Loucy (cell line): ENCODE measurements at regions not wholly inside any gene's neighbourhood (a gene's known extent, or its start where the extent isn't known, plus 50 kb on each side); places are given as distances from the start of the nearest gene placed in this dataset.

Experiments used
- H2AFZ ChIP-seq: fragments of 200-600 bp; sonication (generic); 2 replicates; pipeline ENCODE4 v1.6.0; 2016; ENCODE audit warnings: antibody characterized with exemption, mild to moderate bottlenecking, low read length, moderate library complexity
- H3F3A ChIP-seq: fragments of 200-600 bp; 2 replicates; pipeline ENCODE4 v1.6.0; 2016; ENCODE audit warnings: antibody characterized with exemption, low read depth, mild to moderate bottlenecking
- H3K27me3 ChIP-seq: fragments of 200-600 bp; sonication (generic); 2 replicates; pipeline ENCODE4 v1.6.1; 2014; ENCODE audit warnings: low read length, mild to moderate bottlenecking; ENCODE audit not compliant: insufficient read depth, poor library complexity, severe bottlenecking
- H3K36me3 ChIP-seq: fragments of 200-600 bp; sonication (generic); 2 replicates; pipeline ENCODE4 v1.6.1; 2016; ENCODE audit warnings: low read length; ENCODE audit not compliant: insufficient read depth
- H3K4me1 ChIP-seq: fragments of 200-600 bp; sonication (generic); 2 replicates; pipeline ENCODE4 v1.5.1; 2014; ENCODE audit warnings: low read length, mild to moderate bottlenecking; ENCODE audit not compliant: insufficient read depth, poor library complexity, severe bottlenecking
- H3K4me2 ChIP-seq: fragments of 200-600 bp; sonication (generic); 2 replicates; pipeline ENCODE4 v1.6.0; 2014; ENCODE audit warnings: antibody characterized with exemption, low read length, low read depth, mild to moderate bottlenecking; ENCODE audit not compliant: poor library complexity, severe bottlenecking
- H3K4me3 ChIP-seq: fragments of 200-600 bp; sonication (generic); 2 replicates; pipeline ENCODE4 v1.5.1; 2014; ENCODE audit warnings: low read length, mild to moderate bottlenecking, mixed read lengths; ENCODE audit not compliant: poor library complexity, severe bottlenecking
- H3K79me2 ChIP-seq: fragments of 200-600 bp; sonication (generic); 2 replicates; pipeline ENCODE4 v1.6.1; 2014; ENCODE audit warnings: low read length; ENCODE audit not compliant: insufficient read depth
- H3K9ac ChIP-seq: fragments of 200-600 bp; sonication (generic); 2 replicates; pipeline ENCODE4 v1.6.0; 2014; ENCODE audit warnings: mild to moderate bottlenecking, low read depth, low read length, moderate library complexity; ENCODE audit not compliant: poor library complexity, severe bottlenecking
- H3K9me2 ChIP-seq: fragments of 200-600 bp; sonication (generic); replicated peaks from 2 replicates; pipeline ENCODE4 v1.6.1; 2016; ENCODE audit warnings: low read depth, low read length, mixed read lengths
- H3K9me3 ChIP-seq: fragments of 200-600 bp; sonication (generic); 2 replicates; pipeline ENCODE4 v1.6.1; 2014; ENCODE audit warnings: mild to moderate bottlenecking, antibody characterized with exemption, low read length, low read depth; ENCODE audit not compliant: insufficient read depth
- H4K20me1 ChIP-seq: fragments of 200-600 bp; sonication (generic); 2 replicates; pipeline ENCODE4 v1.6.0; 2014; ENCODE audit warnings: antibody characterized with exemption, low read length, mild to moderate bottlenecking; ENCODE audit not compliant: insufficient read depth, poor library complexity, severe bottlenecking
- EZH2phosphoT487 ChIP-seq: fragments of 200-600 bp; IDR thresholded peaks from 2 replicates; pipeline ENCODE4 v1.6.1; 2018; ENCODE audit warnings: antibody characterized with exemption, mild to moderate bottlenecking, moderate library complexity, borderline replicate concordance
- TF ChIP-seq, protein P1 (sequence below): fragments of 200-600 bp; sonication (generic); conservative IDR thresholded peaks from 2 replicates; pipeline ENCODE4 v1.5.1; 2014; ENCODE audit warnings: mild to moderate bottlenecking, antibody characterized with exemption, low read length

DNA sequence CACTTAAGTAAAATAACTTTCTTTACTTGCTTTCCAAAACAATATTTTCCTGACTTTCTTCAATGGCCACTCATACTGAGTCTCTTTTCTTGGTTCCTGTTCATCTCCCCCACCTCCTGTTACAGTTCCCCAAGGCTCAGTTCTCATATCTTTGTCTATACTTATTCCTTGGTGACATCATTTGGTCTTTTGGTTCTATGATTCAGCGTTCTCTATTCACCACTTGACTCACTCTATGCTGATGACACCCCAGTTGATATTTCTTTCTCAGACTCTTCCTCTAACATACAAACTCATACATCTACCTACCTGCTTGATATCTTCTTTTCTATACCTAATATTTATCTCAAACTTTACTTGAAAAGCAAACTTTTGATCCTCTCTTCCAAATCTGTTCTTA is 85.0 kb upstream of the P3H2 start:
- Histone ChIP-seq H4K20me1 (no peaks in the 10 kb centered on the region), H3K36me3 (no peaks in the 10 kb centered on the region), H3K9ac (no peak overlapping the region), H3K9me3 (no peaks in the 10 kb centered on the region), H3K9me2 (no peaks in the 10 kb centered on the region), H3K4me1 (no peaks in the 10 kb centered on the region), H3K4me3 (no peak overlapping the region), H3K79me2 (no peaks in the 10 kb centered on the region), H2AFZ (no peak overlapping the region), H3K27me3 (no peaks in the 10 kb centered on the region), H3F3A (no peaks in the 10 kb centered on the region), H3K4me2 (no peak overlapping the region)
- TF ChIP-seq, protein P1, sequence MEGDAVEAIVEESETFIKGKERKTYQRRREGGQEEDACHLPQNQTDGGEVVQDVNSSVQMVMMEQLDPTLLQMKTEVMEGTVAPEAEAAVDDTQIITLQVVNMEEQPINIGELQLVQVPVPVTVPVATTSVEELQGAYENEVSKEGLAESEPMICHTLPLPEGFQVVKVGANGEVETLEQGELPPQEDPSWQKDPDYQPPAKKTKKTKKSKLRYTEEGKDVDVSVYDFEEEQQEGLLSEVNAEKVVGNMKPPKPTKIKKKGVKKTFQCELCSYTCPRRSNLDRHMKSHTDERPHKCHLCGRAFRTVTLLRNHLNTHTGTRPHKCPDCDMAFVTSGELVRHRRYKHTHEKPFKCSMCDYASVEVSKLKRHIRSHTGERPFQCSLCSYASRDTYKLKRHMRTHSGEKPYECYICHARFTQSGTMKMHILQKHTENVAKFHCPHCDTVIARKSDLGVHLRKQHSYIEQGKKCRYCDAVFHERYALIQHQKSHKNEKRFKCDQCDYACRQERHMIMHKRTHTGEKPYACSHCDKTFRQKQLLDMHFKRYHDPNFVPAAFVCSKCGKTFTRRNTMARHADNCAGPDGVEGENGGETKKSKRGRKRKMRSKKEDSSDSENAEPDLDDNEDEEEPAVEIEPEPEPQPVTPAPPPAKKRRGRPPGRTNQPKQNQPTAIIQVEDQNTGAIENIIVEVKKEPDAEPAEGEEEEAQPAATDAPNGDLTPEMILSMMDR = no peak
- no peak for TF ChIP-seq EZH2phosphoT487

- Histone ChIP-seq H4K20me1 (no peaks in the 10 kb centered on the region), H3F3A (no peaks in the 10 kb centered on the region), H3K9me3 (no peaks in the 10 kb centered on the region), H2AFZ (no peak overlapping the region), H3K27me3 (no peaks in the 10 kb centered on the region), H3K36me3 (no peaks in the 10 kb centered on the region), H3K79me2 (no peaks in the 10 kb centered on the region), H3K9me2 (no peaks in the 10 kb centered on the region), H3K9ac (no peak overlapping the region), H3K4me3 (no peak overlapping the region), H3K4me2 (no peak overlapping the region), H3K4me1 (no peaks in the 10 kb centered on the region)
- TF ChIP-seq, protein P1 = no peak
- no peak for TF ChIP-seq EZH2phosphoT487
Observed at GRCh38 chr3:190204200-190204599, 83.5 kb upstream of the P3H2 start.

DNA sequence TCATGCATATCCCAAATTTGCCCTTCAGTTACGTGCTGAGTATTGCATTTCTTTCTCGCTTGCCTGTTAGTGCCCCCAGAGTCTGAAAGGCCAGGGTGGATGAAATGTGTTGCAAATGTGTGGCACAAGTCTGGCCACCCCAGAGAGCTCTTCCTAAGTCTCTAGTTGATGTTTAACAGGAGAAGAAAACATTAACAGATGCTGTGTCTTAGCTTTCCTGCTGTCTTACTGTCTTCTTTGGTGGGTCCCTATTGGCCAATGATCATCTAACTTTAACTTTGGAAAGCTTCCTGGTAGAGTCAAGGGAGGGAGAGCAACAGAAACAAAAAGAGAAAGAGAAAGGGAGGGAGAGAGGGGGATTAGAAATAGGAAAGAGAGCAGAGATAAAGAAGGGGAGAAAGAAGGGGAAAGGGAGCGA is 76.7 kb upstream of the P3H2 start:
- H3K36me3 ChIP-seq = no peaks in the 10 kb centered on the region
- no peaks in the 10 kb centered on the region for H3K4me1 ChIP-seq
- TF ChIP-seq, protein P1 = no peak
- TF ChIP-seq EZH2phosphoT487 = no peak
- no peaks in the 10 kb centered on the region for H3K9me2 ChIP-seq
- peak overlapping the region; percentile 66; the same call in 1 of the 2 replicates for H2AFZ ChIP-seq
- H3K27me3 ChIP-seq = no peaks in the 10 kb centered on the region
- H3K4me2 ChIP-seq = no peak overlapping the region
- no peaks in the 10 kb centered on the region for H4K20me1 ChIP-seq
- H3K4me3 ChIP-seq = no peak overlapping the region
- H3K9ac ChIP-seq = no peak overlapping the region
- H3K79me2 ChIP-seq = no peaks in the 10 kb centered on the region
- H3F3A ChIP-seq = no peaks in the 10 kb centered on the region
- no peaks in the 10 kb centered on the region for H3K9me3 ChIP-seq
